ENCODE measurements at regions not wholly inside any gene's neighbourhood (a gene's known extent, or its start where the extent isn't known, plus 50 kb on each side); places are given as distances from the start of the nearest gene placed in this dataset.

DNA sequence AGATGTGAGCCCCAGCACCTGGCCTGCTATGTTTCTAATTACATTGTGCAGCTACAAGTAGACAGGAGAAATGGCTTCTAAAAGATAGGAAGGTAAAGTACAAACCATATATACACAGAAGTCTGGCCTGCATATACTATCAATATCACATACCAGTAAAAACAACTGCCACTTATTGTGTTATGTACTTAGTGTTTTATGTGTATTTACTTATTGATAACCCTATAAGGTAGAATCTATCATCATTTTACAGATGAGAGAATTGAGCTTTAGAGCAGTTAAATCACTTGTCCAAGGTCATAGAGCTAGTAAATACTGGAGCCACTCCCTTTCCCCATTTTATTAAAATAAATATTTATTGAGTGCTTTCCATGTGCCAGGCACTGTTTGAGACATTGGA, 102.4 kb upstream of the PRDM1 start:
- H3K9me3 ChIP-seq (ENCODE audit: control insufficient read depth in 4 of 4, insufficient read depth in 3 of 4, low read length in 3 of 4): no peaks in the 10 kb centered on the region
- no peak for ATAC-seq (ENCODE audit: insufficient read depth, low FRiP score)
- H3K36me3 ChIP-seq (ENCODE audit: control insufficient read depth in 4 of 4, insufficient read depth in 4 of 4, low read length in 4 of 4): no peaks in the 10 kb centered on the region
- TF ChIP-seq, protein P1, sequence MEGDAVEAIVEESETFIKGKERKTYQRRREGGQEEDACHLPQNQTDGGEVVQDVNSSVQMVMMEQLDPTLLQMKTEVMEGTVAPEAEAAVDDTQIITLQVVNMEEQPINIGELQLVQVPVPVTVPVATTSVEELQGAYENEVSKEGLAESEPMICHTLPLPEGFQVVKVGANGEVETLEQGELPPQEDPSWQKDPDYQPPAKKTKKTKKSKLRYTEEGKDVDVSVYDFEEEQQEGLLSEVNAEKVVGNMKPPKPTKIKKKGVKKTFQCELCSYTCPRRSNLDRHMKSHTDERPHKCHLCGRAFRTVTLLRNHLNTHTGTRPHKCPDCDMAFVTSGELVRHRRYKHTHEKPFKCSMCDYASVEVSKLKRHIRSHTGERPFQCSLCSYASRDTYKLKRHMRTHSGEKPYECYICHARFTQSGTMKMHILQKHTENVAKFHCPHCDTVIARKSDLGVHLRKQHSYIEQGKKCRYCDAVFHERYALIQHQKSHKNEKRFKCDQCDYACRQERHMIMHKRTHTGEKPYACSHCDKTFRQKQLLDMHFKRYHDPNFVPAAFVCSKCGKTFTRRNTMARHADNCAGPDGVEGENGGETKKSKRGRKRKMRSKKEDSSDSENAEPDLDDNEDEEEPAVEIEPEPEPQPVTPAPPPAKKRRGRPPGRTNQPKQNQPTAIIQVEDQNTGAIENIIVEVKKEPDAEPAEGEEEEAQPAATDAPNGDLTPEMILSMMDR (IDR thresholded peaks at IDR 0.05; ENCODE audit: control extremely low read depth, extremely low read depth): no peak
- no peak overlapping the region for H3K27ac ChIP-seq (ENCODE audit: low read depth in 1 of 2, low read length in 1 of 2)
- DNase-seq: no peak
- no peak overlapping the region for H3K4me3 ChIP-seq
- peaks cover 0 to 89% (median 80%) of the 10 kb centered on the region in 3 donors for H3K27me3 ChIP-seq (ENCODE audit: control insufficient read depth in 3 of 3, insufficient read depth in 3 of 3, low read length in 2 of 3)
- peaks cover 0 to 18% (median 0%) of the 10 kb centered on the region in 5 donors for H3K4me1 ChIP-seq (ENCODE audit: control insufficient read depth in 5 of 5, insufficient read depth in 5 of 5, low read length in 5 of 5)
- no peak overlapping the region for H3K9ac ChIP-seq (ENCODE audit: insufficient read depth in 1 of 2, low read length in 2 of 2)

DNA sequence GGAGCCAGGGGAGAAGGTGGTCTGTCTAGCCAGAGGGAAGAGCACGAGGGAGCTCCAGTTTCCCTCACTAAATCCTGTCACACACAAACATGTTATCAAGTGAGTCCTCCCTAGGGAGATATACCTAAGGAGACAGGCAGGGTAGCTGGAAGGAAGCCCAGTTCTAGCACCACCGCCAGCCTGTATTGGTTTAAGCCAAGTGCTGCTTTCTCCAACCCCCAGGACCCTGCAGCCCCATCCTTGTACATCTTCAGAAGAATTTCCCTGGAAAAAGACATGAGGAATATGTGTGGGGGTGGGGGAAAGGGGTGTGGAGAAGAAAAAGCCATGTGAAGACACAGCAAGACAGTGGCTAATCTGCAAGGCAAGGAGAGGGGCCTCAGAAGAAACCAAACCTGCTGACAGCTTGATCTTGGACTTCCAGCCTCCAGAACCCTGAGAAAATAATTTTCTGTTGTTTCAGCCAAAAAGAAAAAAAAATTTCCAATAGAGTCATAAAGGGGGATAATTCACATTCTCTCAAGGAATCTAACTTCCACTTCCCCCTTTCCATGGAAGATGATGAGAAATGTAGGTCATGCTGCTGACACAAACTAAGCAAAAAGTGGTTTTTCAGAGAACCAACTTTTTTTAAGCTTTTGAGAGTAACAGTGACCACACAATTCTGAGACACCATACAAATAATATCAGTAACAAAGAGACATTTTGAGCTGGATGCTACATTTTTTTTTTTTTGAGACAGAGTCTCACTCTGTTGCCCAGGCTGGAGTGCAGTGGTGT, 103.2 kb upstream of the PRDM1 start:
- Histone ChIP-seq H3K4me3 (no peak overlapping the region), H3K9ac (ENCODE audit: insufficient read depth in 1 of 2, low read length in 2 of 2) (no peak overlapping the region), H3K4me1 (ENCODE audit: control insufficient read depth in 5 of 5, insufficient read depth in 5 of 5, low read length in 5 of 5) (peaks cover 0 to 18% (median 0%) of the 10 kb centered on the region in 5 donors), H3K9me3 (ENCODE audit: control insufficient read depth in 4 of 4, insufficient read depth in 3 of 4, low read length in 3 of 4) (no peaks in the 10 kb centered on the region), H3K36me3 (ENCODE audit: control insufficient read depth in 4 of 4, insufficient read depth in 4 of 4, low read length in 4 of 4) (no peaks in the 10 kb centered on the region), H3K27ac (ENCODE audit: low read depth in 1 of 2, low read length in 1 of 2) (no peak overlapping the region), H3K27me3 (ENCODE audit: control insufficient read depth in 3 of 3, insufficient read depth in 3 of 3, low read length in 2 of 3) (peaks cover 0 to 88% (median 74%) of the 10 kb centered on the region in 3 donors)
- ATAC-seq (ENCODE audit: insufficient read depth, low FRiP score) (no peak), DNase-seq (no peak)
- TF ChIP-seq, protein P1 (IDR thresholded peaks at IDR 0.05; ENCODE audit: control extremely low read depth, extremely low read depth): no peak
- WGBS, 2 donors: 90 to 97% methylated on average over 2 of the region's 2 CpGs

DNA sequence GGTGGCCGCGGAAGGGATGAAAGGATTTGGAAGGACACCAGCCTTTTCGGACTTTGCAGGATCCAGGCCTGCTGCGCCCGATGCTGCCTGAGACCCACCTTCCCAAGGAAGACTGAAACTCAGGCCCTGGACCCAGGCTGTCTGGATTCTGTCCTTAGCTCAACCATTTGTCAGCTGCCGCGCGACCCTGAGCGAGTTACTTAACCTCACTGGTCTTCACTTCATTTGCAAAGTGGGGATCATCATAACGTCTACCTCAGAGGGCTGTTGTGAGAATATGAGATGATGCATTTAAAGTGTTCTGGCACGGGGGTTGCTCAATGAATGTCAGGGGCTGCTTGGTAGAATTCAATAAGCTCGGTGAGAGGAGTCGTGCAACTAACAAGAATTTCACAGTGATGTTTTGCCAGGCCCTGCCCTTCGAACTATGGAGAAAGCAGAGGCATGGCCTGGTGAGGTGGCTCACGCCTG, 104.2 kb upstream of the PRDM1 start:
- Histone ChIP-seq H3K27me3 (ENCODE audit: control insufficient read depth in 3 of 3, insufficient read depth in 3 of 3, low read length in 2 of 3) (peaks cover 0 to 81% (median 66%) of the 10 kb centered on the region in 3 donors), H3K4me3 (no peak overlapping the region), H3K9me3 (ENCODE audit: control insufficient read depth in 4 of 4, insufficient read depth in 3 of 4, low read length in 3 of 4) (no peaks in the 10 kb centered on the region), H3K36me3 (ENCODE audit: control insufficient read depth in 4 of 4, insufficient read depth in 4 of 4, low read length in 4 of 4) (no peaks in the 10 kb centered on the region), H3K9ac (ENCODE audit: insufficient read depth in 1 of 2, low read length in 2 of 2) (no peak overlapping the region), H3K27ac (ENCODE audit: low read depth in 1 of 2, low read length in 1 of 2) (no peak overlapping the region), H3K4me1 (ENCODE audit: control insufficient read depth in 5 of 5, insufficient read depth in 5 of 5, low read length in 5 of 5) (peaks cover 0 to 18% (median 0%) of the 10 kb centered on the region in 5 donors)
- no peak for DNase-seq
- TF ChIP-seq, protein P1 (IDR thresholded peaks at IDR 0.05; ENCODE audit: control extremely low read depth, extremely low read depth): no peak
- 70 to 75% methylated on average over 15 of the region's 15 CpGs for WGBS, 2 donors
- ATAC-seq (ENCODE audit: insufficient read depth, low FRiP score): no peak
